Calu3 (cell line): ENCODE measurements at regions not wholly inside any gene's neighbourhood (a gene's known extent, or its start where the extent isn't known, plus 50 kb on each side); places are given as distances from the start of the nearest gene placed in this dataset.

Experiments
- BruUV-seq: library from RNA; stranded (reverse); fragments of 400-500 nt; replicated peaks from 2 replicates; lab custom pipeline; 2021; lab: Mats Ljungman, UMichigan
- CTCF ChIA-PET: fragments of 300-600 bp; sonication (Branson Sonifier 250); formaldehyde crosslinking; loops from one replicate; lab custom pipeline; 2022; ENCODE audit warnings: antibody characterized with exemption; lab: Charles Lee
- DNase-seq: peaks from one replicate; pipeline ENCODE4 v3.0.0; 2022
- H3K27ac Mint-ChIP-seq: one replicate; pipeline ENCODE4 v1.8.0; 2022; ENCODE audit warnings: mixed read lengths; ENCODE audit not compliant: unreplicated experiment
- H3K27me3 Mint-ChIP-seq: one replicate; pipeline ENCODE4 v1.8.0; 2022; ENCODE audit warnings: mixed read lengths; ENCODE audit not compliant: unreplicated experiment
- H3K36me3 Mint-ChIP-seq: one replicate; pipeline ENCODE4 v1.8.0; 2022; ENCODE audit warnings: mild to moderate bottlenecking, moderate library complexity, mixed read lengths; ENCODE audit not compliant: insufficient read depth, unreplicated experiment
- H3K4me1 Mint-ChIP-seq: one replicate; pipeline ENCODE4 v1.8.0; 2022; ENCODE audit warnings: mild to moderate bottlenecking, low read depth, mixed read lengths; ENCODE audit not compliant: unreplicated experiment
- H3K4me3 Mint-ChIP-seq: one replicate; pipeline ENCODE4 v1.8.0; 2022; ENCODE audit warnings: mild to moderate bottlenecking, low read depth, moderate library complexity, mixed read lengths; ENCODE audit not compliant: unreplicated experiment
- H3K9me3 Mint-ChIP-seq: one replicate; pipeline ENCODE4 v1.8.0; 2022; ENCODE audit warnings: low read depth, mixed read lengths; ENCODE audit not compliant: unreplicated experiment
- CTCF ChIP-seq: fragments of 200-600 bp; IDR thresholded peaks from one replicate; pipeline ENCODE4 v1.8.0; 2022; ENCODE audit warnings: antibody characterized with exemption; ENCODE audit not compliant: unreplicated experiment
- intact Hi-C: fragments of 100-400 bp; cut with micrococcal nuclease; formaldehyde crosslinking; loops from one replicate; pipeline ENCODE4 v1.10.0; 2022; ENCODE audit not compliant: unreplicated experiment

GRCh38 chr1:188615321-188615720 is 1786.6 kb downstream of the PLA2G4A start:
- H3K9me3 Mint-ChIP-seq: peaks cover 8% of the 10 kb centered on the region
- CTCF ChIA-PET: no interaction called here

DNA sequence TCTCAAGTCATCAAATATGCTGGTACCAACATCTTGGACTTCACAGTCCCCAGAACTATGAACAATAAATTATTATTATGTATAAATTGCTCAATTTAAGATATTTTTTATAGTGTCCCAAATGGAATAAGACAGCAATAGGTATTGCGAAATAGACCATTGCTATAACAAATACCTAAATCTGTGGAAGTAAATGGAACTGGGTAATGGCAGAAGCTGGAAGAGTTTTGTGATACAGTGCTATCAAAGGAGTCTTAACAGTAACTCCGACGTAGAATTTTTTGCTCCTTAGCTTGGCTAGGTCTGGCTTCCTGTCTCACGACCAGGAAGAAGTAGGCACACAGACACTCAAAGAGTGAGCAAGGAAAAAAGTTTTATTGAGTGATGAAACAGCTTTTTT is 1791.5 kb downstream of the PLA2G4A start:
- no peak overlapping the region for H3K4me3 Mint-ChIP-seq

More at GRCh38 chr1:188615321-188615720, 1786.6 kb downstream of the PLA2G4A start:
- Mint-ChIP-seq H3K27ac (no peak overlapping the region), H3K4me1 (no peaks in the 10 kb centered on the region), H3K36me3 (no peaks in the 10 kb centered on the region), H3K4me3 (no peak overlapping the region), H3K27me3 (no peaks in the 10 kb centered on the region)
- TF ChIP-seq CTCF: no peak
- intact Hi-C loops: no loop called here
- DNase-seq: no peak
- BruUV-seq: no TSS peak

GRCh38 chr1:188641566-188642211 is 1812.9 kb downstream of the PLA2G4A start:
- DNase-seq: no peak
- no TSS peak for BruUV-seq
- Mint-ChIP-seq H3K9me3 (peaks cover 2% of the 10 kb centered on the region), H3K4me1 (no peaks in the 10 kb centered on the region), H3K27ac (no peak overlapping the region), H3K27me3 (no peaks in the 10 kb centered on the region), H3K4me3 (no peak overlapping the region), H3K36me3 (no peaks in the 10 kb centered on the region)
- intact Hi-C loops: no loop called here
- CTCF ChIA-PET: no interaction called here
- no peak for TF ChIP-seq CTCF

More for the DNA sequence above, 1791.5 kb downstream of the PLA2G4A start:
- CTCF ChIA-PET: no interaction called here
- Mint-ChIP-seq H3K9me3 (peaks cover 1% of the 10 kb centered on the region), H3K27ac (no peak overlapping the region), H3K36me3 (no peaks in the 10 kb centered on the region), H3K4me1 (no peaks in the 10 kb centered on the region), H3K27me3 (no peaks in the 10 kb centered on the region)
- no peak for DNase-seq
- intact Hi-C loops: no loop called here
- no TSS peak for BruUV-seq
- TF ChIP-seq CTCF: no peak

GRCh38 chr1:188642704-188643103 is 1814.0 kb downstream of the PLA2G4A start:
- no TSS peak for BruUV-seq
- TF ChIP-seq CTCF: no peak
- H3K27me3 Mint-ChIP-seq: no peaks in the 10 kb centered on the region
- H3K27ac Mint-ChIP-seq: no peak overlapping the region
- H3K9me3 Mint-ChIP-seq: peaks cover 2% of the 10 kb centered on the region
- no peaks in the 10 kb centered on the region for H3K4me1 Mint-ChIP-seq
- CTCF ChIA-PET: no interaction called here
- intact Hi-C loops: no loop called here
- DNase-seq: peak; percentile 12
- H3K4me3 Mint-ChIP-seq: no peak overlapping the region
- no peaks in the 10 kb centered on the region for H3K36me3 Mint-ChIP-seq
